ENCODE measurements at regions not wholly inside any gene's neighbourhood (a gene's known extent, or its start where the extent isn't known, plus 50 kb on each side); places are given as distances from the start of the nearest gene placed in this dataset.

DNA sequence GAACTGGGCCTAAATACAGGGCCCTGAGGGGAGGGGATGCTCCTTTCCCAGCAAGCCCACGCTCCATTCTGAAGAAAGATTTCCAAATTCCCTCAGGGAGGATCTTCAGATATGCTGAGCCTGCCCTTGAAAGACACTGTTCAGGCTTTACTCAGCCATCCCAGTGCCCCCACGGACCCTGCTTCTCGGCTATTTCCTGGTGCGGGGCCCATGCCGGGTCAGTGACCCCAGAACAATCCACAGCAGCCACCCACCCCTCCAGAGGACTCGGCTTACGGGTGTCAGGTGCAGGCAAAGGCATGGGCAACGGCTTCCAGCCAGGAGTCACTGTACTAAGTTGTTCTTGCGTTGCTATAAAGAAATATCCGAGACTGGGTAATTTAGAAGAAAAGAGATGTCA is 137.1 kb downstream of the OAT start:
- DNase-seq (ENCODE audit: insufficient read length, low spot score) (no peak), FAIRE-seq (no peak)
- TF ChIP-seq, protein P1, sequence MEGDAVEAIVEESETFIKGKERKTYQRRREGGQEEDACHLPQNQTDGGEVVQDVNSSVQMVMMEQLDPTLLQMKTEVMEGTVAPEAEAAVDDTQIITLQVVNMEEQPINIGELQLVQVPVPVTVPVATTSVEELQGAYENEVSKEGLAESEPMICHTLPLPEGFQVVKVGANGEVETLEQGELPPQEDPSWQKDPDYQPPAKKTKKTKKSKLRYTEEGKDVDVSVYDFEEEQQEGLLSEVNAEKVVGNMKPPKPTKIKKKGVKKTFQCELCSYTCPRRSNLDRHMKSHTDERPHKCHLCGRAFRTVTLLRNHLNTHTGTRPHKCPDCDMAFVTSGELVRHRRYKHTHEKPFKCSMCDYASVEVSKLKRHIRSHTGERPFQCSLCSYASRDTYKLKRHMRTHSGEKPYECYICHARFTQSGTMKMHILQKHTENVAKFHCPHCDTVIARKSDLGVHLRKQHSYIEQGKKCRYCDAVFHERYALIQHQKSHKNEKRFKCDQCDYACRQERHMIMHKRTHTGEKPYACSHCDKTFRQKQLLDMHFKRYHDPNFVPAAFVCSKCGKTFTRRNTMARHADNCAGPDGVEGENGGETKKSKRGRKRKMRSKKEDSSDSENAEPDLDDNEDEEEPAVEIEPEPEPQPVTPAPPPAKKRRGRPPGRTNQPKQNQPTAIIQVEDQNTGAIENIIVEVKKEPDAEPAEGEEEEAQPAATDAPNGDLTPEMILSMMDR (IDR thresholded peaks at IDR 0.05; ENCODE audit: insufficient read depth, missing control alignments), result no peak

DNA sequence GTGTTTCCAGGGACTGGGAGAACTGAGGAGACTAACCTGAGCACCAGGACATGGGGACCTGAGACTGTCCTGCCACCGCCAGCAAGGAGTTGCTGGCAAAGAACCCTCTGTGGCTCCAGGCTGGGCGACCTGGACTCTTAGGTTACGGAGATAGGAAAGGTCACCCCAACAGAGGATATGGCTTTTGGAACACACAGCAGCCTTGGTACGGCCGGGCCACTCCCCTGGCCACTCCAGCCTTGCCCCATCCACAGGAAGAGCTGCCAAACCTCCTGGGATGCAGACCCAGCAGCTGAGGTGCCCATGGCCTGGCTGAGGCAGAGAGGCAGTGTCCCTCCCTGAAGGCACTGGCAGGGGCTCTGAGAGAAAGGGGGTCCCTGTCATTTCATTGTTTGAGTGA is 137.8 kb downstream of the OAT start:
- TF ChIP-seq, protein P1 (IDR thresholded peaks at IDR 0.05; ENCODE audit: insufficient read depth, missing control alignments), result no peak
- no peak for DNase-seq (ENCODE audit: insufficient read length, low spot score)
- FAIRE-seq, result no peak

DNA sequence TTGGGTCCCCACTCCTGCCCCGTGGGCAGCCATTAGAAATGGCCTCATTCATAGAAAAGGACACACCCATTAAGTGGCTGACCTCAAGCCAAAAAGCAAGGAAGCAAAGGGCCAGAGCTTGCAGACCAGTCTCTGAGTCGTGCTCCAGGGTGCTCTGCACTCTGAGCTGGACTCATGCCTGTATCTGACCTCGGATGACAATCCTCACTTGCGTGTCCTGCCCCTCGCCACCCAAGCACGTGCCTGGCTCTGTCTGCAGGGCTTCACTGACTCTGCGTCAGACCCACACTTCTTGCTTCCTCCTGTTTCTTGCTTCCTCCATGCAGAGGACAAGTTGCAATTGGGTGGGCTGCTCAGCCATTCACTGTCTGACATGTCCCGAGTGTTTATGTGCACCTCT is 138.8 kb downstream of the OAT start:
- TF ChIP-seq, protein P1 (IDR thresholded peaks at IDR 0.05; ENCODE audit: insufficient read depth, missing control alignments), result no peak
- DNase-seq (ENCODE audit: insufficient read length, low spot score) (no peak), FAIRE-seq (no peak)

DNA sequence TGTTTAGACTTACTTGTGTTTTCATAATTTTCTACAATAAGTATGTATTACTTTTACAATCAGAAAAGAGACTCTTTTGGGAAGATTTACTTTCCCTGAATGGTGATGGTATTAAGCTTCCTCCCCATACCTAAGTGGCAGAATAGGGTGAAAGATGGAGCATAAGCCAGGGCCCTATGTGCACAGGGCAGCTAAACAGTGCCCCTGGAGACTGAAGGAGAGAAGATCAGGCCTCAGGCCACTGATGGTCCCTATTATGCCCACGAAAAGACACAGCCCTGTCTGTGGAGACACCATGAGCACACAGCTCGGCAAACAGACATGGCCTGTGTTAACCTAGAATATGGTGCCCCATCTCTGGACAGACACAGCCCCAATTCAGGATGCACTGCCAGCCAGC is 139.4 kb downstream of the OAT start:
- DNase-seq (ENCODE audit: insufficient read length, low spot score) (no peak), FAIRE-seq (no peak)
- TF ChIP-seq, protein P1 (IDR thresholded peaks at IDR 0.05; ENCODE audit: insufficient read depth, missing control alignments), result no peak

DNA sequence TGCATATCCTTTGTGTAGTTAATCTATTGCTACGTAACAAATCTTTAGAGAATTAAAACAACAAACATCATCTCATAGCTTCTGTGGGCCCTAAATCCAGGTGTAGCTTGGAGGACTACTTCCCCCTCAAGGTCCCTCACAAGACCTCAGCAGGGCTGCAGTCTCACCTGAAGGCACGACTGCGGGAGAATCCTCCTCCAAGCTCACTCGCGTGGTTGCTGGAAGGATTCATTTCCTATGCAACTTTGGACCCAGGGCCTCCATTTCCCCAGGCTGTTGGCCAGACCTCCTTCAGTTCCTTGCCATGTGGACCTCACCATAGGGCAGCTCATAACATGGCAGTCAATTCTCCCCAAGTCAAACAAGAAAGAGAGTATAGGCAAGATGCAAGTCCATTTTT is 140.4 kb downstream of the OAT start:
- no peak for FAIRE-seq
- TF ChIP-seq, protein P1 (IDR thresholded peaks at IDR 0.05; ENCODE audit: insufficient read depth, missing control alignments), result no peak
- DNase-seq (ENCODE audit: insufficient read length, low spot score), result no peak

DNA sequence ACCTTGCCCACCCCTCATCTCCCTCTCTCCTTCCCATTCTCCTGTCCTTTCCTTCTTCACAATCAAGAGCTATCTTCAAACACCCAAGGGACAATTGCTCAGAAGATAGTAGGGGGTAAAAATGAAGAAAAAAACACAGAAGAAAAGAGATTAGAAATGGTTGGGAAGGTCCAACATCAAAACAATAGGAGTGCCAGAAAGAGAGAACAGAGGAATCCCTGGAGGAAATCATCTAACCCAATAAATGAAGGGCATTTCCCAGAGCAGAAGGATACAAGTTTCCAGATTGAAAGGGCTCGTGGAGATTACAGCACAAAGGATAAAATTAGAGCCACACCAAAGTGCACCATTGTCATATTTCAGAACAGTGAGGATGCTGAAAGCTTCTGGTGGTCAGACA is 145.6 kb downstream of the OAT start:
- no peak for DNase-seq (ENCODE audit: insufficient read length, low spot score)
- TF ChIP-seq, protein P1 (IDR thresholded peaks at IDR 0.05; ENCODE audit: insufficient read depth, missing control alignments), result no peak
- FAIRE-seq, result no peak

DNA sequence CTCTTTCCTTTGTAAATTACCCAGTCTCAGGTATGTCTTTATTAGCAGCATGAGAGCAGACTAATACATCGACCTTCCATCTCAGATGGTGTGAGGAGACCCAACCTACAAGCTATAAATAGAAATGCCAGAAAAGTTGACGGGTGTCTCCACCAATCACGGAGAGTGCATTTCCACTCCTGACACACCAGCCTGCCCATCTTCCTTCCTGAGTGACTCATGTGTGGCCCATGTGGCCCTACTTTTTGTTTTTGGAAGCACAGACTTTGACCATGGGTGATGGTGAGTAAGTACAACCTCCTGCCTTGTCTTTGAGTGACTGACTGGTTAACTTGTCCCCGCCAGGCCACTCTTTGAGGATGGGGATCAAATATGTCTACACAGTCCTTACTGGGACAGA is 147.0 kb downstream of the OAT start:
- DNase-seq (ENCODE audit: insufficient read length, low spot score) (no peak), FAIRE-seq (no peak)
- TF ChIP-seq, protein P1 (IDR thresholded peaks at IDR 0.05; ENCODE audit: insufficient read depth, missing control alignments), result no peak

Measured in D721Med (cell line).